Colonic mucosa (tissue), 4 donors: ENCODE measurements at regions not wholly inside any gene's neighbourhood (a gene's known extent, or its start where the extent isn't known, plus 50 kb on each side); places are given as distances from the start of the nearest gene placed in this dataset.

Experiments used
- DNase-seq: peaks from one replicate; pipeline ENCODE4 v3.0.0-alpha.2; 2020
- H3K27ac ChIP-seq: fragments of 200-600 bp; one replicate; pipeline ENCODE4 v1.8.0; 2021
- H3K27me3 ChIP-seq: fragments of 200-600 bp; one replicate; pipeline ENCODE4 v1.8.0; 2021
- H3K36me3 ChIP-seq: fragments of 200-600 bp; one replicate; pipeline ENCODE4 v1.8.0; 2021
- H3K4me1 ChIP-seq: fragments of 200-600 bp; one replicate; pipeline ENCODE4 v1.8.0; 2021; ENCODE audit warnings: mild to moderate bottlenecking
- H3K4me3 ChIP-seq: fragments of 200-600 bp; one replicate; pipeline ENCODE4 v1.8.0; 2021
- H3K9ac ChIP-seq, 2 donors: one replicate each; pipeline ENCODE4 v1.7.0; 2013; ENCODE audit warnings: control low read depth in 2 of 2, low read depth in 2 of 2, low read length in 2 of 2
- H3K9me3 ChIP-seq: fragments of 200-600 bp; one replicate; pipeline ENCODE4 v1.8.0; 2021
- intact Hi-C: fragments of 100-400 bp; cut with DNase I; formaldehyde crosslinking; loops from one replicate; pipeline ENCODE4 v1.14.1; 2022
- TF ChIP-seq, protein P1 (sequence below): fragments of 200-600 bp; IDR thresholded peaks from one replicate; pipeline ENCODE4 v1.8.0; 2022; ENCODE audit warnings: antibody characterized with exemption, mild to moderate bottlenecking
- donor health status: healthy.
- donor health status: DM: no; HTN: no; CAD: no.
- donor health status: DM: no; HTN: no; CAD: no.

DNA sequence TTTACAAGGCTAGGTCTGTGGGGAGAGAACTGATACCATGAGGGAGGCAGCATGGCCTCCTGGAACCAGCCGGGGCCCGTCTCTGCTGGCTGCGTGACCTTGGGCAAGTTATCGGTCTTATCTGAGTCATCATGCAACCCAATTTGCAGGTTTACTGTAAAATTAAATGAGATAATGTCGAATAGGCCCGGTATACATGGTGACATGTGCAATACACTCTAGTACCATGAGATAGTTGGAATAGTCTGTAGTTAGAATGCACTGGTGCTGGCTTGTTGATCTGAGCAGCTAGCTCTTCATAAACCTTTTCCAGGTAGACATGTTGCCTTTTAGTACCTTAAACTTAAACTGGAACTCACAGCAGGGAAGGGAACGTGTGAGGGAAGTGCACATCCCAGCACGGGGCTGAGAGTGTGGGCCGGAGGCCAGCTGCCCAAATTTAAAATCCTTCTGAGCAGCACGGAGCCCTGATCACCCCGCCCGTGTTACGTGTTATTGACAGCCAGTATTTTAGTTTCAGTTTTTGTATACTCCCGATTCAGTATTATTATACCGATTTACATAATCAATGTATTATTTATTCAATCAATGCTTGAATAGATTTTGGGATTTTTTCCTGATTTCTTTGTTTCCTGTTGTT lies 72.4 kb upstream of the HS6ST1 start:
- Histone ChIP-seq H3K9me3 (no peaks in the 10 kb centered on the region), H3K27me3 (no peaks in the 10 kb centered on the region), H3K36me3 (no peaks in the 10 kb centered on the region), H3K9ac (no peak overlapping the region), H3K4me3 (no peak overlapping the region), H3K27ac (no peak overlapping the region), H3K4me1 (no peaks in the 10 kb centered on the region)
- no peak for DNase-seq
- intact Hi-C loops: no loop called here
- TF ChIP-seq, protein P1, sequence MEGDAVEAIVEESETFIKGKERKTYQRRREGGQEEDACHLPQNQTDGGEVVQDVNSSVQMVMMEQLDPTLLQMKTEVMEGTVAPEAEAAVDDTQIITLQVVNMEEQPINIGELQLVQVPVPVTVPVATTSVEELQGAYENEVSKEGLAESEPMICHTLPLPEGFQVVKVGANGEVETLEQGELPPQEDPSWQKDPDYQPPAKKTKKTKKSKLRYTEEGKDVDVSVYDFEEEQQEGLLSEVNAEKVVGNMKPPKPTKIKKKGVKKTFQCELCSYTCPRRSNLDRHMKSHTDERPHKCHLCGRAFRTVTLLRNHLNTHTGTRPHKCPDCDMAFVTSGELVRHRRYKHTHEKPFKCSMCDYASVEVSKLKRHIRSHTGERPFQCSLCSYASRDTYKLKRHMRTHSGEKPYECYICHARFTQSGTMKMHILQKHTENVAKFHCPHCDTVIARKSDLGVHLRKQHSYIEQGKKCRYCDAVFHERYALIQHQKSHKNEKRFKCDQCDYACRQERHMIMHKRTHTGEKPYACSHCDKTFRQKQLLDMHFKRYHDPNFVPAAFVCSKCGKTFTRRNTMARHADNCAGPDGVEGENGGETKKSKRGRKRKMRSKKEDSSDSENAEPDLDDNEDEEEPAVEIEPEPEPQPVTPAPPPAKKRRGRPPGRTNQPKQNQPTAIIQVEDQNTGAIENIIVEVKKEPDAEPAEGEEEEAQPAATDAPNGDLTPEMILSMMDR: no peak

DNA sequence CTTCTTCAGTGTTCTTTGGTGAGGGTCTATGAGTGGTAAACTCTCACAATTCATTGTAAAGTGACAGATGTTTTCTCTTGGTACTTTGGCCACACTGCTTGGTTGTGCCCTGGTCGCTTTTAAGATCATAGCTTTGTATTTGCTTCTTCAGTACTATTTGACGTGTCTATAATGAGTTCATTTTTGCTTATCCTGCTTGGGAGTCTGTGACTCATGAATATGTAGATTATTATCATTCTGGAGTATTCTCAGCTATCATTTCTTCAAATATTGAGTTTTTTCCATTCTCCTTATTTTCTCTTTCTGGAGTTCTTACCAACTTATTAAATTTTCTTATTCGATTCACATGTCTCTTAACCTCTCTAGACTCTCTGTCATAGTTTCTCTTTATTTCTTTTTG lies 73.0 kb upstream of the HS6ST1 start:
- no peaks in the 10 kb centered on the region for H3K27me3 ChIP-seq
- no peaks in the 10 kb centered on the region for H3K9me3 ChIP-seq
- no peaks in the 10 kb centered on the region for H3K4me1 ChIP-seq
- no peaks in the 10 kb centered on the region for H3K36me3 ChIP-seq
- intact Hi-C loops: no loop called here
- H3K4me3 ChIP-seq: no peak overlapping the region
- DNase-seq: no peak
- H3K9ac ChIP-seq: no peak overlapping the region
- TF ChIP-seq, protein P1: no peak
- H3K27ac ChIP-seq: no peak overlapping the region

DNA sequence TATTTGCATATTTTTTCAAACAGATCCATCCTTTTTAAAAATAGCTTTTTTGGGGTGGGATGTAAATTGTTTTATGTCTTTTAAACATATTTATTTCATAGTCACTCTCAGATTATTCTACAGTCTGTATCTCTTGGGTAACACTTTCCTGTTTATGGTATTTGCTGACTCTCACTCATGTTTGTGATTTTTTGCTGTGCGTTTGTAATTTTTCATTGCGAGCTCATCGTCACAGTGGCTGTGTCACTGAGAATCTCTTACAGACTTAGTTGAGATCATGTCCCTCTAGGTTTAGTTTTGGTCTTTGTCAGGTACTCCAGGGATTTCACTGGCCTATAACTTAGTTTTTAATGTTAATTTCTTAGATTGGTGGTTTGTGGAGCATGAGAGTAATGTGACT lies 73.5 kb upstream of the HS6ST1 start:
- Histone ChIP-seq H3K4me1 (no peaks in the 10 kb centered on the region), H3K27me3 (no peaks in the 10 kb centered on the region), H3K9me3 (no peaks in the 10 kb centered on the region), H3K27ac (no peak overlapping the region), H3K4me3 (no peak overlapping the region), H3K36me3 (no peaks in the 10 kb centered on the region), H3K9ac (no peak overlapping the region)
- intact Hi-C loops: no loop called here
- TF ChIP-seq, protein P1: no peak
- DNase-seq: no peak

DNA sequence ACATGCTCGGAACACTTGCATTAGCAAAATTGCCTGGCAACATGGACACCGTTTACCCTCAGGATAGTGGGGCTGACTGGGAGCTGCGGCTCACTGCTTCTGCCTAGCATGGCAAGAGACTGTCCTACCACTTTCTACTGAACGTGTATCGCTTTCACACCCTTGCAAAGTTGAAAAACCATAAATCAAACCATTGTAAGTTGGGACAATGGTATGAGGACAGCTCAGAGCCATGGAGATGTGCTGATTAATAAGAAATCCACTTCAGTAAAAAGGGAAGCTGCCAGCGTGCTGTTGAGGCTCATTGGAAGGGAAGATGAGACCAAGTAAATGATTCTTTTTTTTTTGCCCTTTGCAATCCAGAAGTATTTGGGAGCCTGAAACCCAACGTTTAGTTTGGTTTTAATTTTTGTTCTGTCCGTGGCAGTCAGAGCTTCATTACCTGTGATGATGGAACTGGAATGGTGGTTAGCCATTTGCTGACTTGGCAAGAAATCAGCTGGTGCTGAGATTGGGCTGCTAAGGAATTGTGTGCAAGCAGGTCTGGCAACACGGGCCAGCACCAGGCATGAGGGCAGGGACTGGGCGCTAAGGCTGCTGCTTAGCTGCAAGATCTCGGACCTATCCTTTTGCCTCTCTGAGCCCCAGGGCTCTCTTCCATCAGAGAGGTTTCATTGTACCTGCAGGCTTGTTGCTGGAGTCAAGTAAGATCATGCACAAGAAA lies 75.5 kb upstream of the HS6ST1 start:
- TF ChIP-seq, protein P1: no peak
- no peak overlapping the region for H3K9ac ChIP-seq
- DNase-seq: no peak
- intact Hi-C loops: no loop called here
- no peak overlapping the region for H3K4me3 ChIP-seq
- no peaks in the 10 kb centered on the region for H3K9me3 ChIP-seq
- no peaks in the 10 kb centered on the region for H3K36me3 ChIP-seq
- H3K27me3 ChIP-seq: no peaks in the 10 kb centered on the region
- no peaks in the 10 kb centered on the region for H3K4me1 ChIP-seq
- no peak overlapping the region for H3K27ac ChIP-seq

DNA sequence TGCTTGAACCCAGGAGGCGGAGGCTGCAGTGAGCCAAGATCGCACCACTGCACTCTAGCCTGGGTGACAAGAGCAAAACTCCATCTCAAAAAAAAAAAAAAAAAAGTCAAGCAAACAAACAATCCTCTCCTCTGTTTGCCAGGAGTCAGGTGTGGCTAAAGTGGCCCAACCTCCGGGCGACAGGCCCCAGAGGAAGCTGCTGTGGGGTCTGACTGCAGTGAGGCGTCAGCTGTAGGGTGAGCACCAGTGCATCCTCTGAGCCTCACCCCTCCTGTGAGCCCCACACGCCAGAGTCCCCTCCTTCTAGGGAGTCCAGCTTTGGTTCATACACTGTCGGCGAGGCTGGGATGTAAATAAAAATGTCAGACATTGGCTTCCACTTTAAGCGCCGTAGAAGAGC lies 76.5 kb upstream of the HS6ST1 start:
- intact Hi-C loops: no loop called here
- no peak overlapping the region for H3K9ac ChIP-seq
- no peaks in the 10 kb centered on the region for H3K9me3 ChIP-seq
- H3K27me3 ChIP-seq: no peaks in the 10 kb centered on the region
- TF ChIP-seq, protein P1: no peak
- H3K36me3 ChIP-seq: no peaks in the 10 kb centered on the region
- no peak overlapping the region for H3K4me3 ChIP-seq
- no peaks in the 10 kb centered on the region for H3K4me1 ChIP-seq
- H3K27ac ChIP-seq: no peak overlapping the region
- DNase-seq: no peak
